ENCODE measurements at regions not wholly inside any gene's neighbourhood (a gene's known extent, or its start where the extent isn't known, plus 50 kb on each side); places are given as distances from the start of the nearest gene placed in this dataset.
"Not testable (repeated sequence)": the region's sequence is repeated elsewhere in the genome, so short reads cannot be mapped to it uniquely, and the experiment has no call there.

- H3K9ac ChIP-seq (ENCODE audit: low read depth, low read length): no peak overlapping the region
- H3K9me3 ChIP-seq (ENCODE audit: control insufficient read depth, insufficient read depth, low read length): no peaks in the 10 kb centered on the region
- H3K36me3 ChIP-seq (ENCODE audit: insufficient read depth, low read length): no peaks in the 10 kb centered on the region
- no peaks in the 10 kb centered on the region for H3K4me1 ChIP-seq (ENCODE audit: insufficient read depth, low read length)
Measured at GRCh38 chr11:127950162-127950561, 637.2 kb downstream of the ETS1 start.

GRCh38 chr11:127943763-127944162 lies 643.6 kb downstream of the ETS1 start:
- Histone ChIP-seq H3K36me3 (ENCODE audit: insufficient read depth, low read length) (no peaks in the 10 kb centered on the region), H3K9me3 (ENCODE audit: control insufficient read depth, insufficient read depth, low read length) (no peaks in the 10 kb centered on the region), H3K9ac (ENCODE audit: low read depth, low read length) (no peak overlapping the region), H3K4me1 (ENCODE audit: insufficient read depth, low read length) (no peaks in the 10 kb centered on the region)

GRCh38 chr11:127943152-127943551 lies 644.2 kb downstream of the ETS1 start:
- H3K4me1 ChIP-seq (ENCODE audit: insufficient read depth, low read length): no peaks in the 10 kb centered on the region
- no peak overlapping the region for H3K9ac ChIP-seq (ENCODE audit: low read depth, low read length)
- no peaks in the 10 kb centered on the region for H3K36me3 ChIP-seq (ENCODE audit: insufficient read depth, low read length)

GRCh38 chr11:127941554-127941953 lies 645.8 kb downstream of the ETS1 start:
- not testable (repeated sequence) for H3K9me3 ChIP-seq (ENCODE audit: control insufficient read depth, insufficient read depth, low read length); H3K9ac ChIP-seq (ENCODE audit: low read depth, low read length)

More at GRCh38 chr11:127943152-127943551, 644.2 kb downstream of the ETS1 start:
- H3K9me3 ChIP-seq (ENCODE audit: control insufficient read depth, insufficient read depth, low read length): no peaks in the 10 kb centered on the region

GRCh38 chr11:127939000-127939399 lies 648.4 kb downstream of the ETS1 start:
- no peaks in the 10 kb centered on the region for H3K36me3 ChIP-seq (ENCODE audit: insufficient read depth, low read length)
- H3K4me1 ChIP-seq (ENCODE audit: insufficient read depth, low read length): no peaks in the 10 kb centered on the region
- no peaks in the 10 kb centered on the region for H3K9me3 ChIP-seq (ENCODE audit: control insufficient read depth, insufficient read depth, low read length)
- H3K9ac ChIP-seq (ENCODE audit: low read depth, low read length): no peak overlapping the region

More at GRCh38 chr11:127941554-127941953, 645.8 kb downstream of the ETS1 start:
- H3K36me3 ChIP-seq (ENCODE audit: insufficient read depth, low read length); H3K4me1 ChIP-seq (ENCODE audit: insufficient read depth, low read length): not testable (repeated sequence)

- H3K9me3 ChIP-seq (ENCODE audit: control insufficient read depth, insufficient read depth, low read length): no peaks in the 10 kb centered on the region
- no peaks in the 10 kb centered on the region for H3K36me3 ChIP-seq (ENCODE audit: insufficient read depth, low read length)
- H3K9ac ChIP-seq (ENCODE audit: low read depth, low read length): no peak overlapping the region
- no peaks in the 10 kb centered on the region for H3K4me1 ChIP-seq (ENCODE audit: insufficient read depth, low read length)
Measured at GRCh38 chr11:127935081-127935480, 652.3 kb downstream of the ETS1 start.

GRCh38 chr11:127933961-127934360 lies 653.4 kb downstream of the ETS1 start:
- H3K9ac ChIP-seq (ENCODE audit: low read depth, low read length); H3K9me3 ChIP-seq (ENCODE audit: control insufficient read depth, insufficient read depth, low read length); H3K4me1 ChIP-seq (ENCODE audit: insufficient read depth, low read length); H3K36me3 ChIP-seq (ENCODE audit: insufficient read depth, low read length): not testable (repeated sequence)

- no peak overlapping the region for H3K9ac ChIP-seq (ENCODE audit: low read depth, low read length)
- H3K4me1 ChIP-seq (ENCODE audit: insufficient read depth, low read length): no peaks in the 10 kb centered on the region
- no peaks in the 10 kb centered on the region for H3K36me3 ChIP-seq (ENCODE audit: insufficient read depth, low read length)
- H3K9me3 ChIP-seq (ENCODE audit: control insufficient read depth, insufficient read depth, low read length): no peaks in the 10 kb centered on the region
Measured at GRCh38 chr11:127931803-127932202, 655.6 kb downstream of the ETS1 start.

- Histone ChIP-seq H3K4me1 (ENCODE audit: insufficient read depth, low read length) (no peaks in the 10 kb centered on the region), H3K36me3 (ENCODE audit: insufficient read depth, low read length) (no peaks in the 10 kb centered on the region), H3K9me3 (ENCODE audit: control insufficient read depth, insufficient read depth, low read length) (no peaks in the 10 kb centered on the region), H3K9ac (ENCODE audit: low read depth, low read length) (no peak overlapping the region)
Measured at GRCh38 chr11:127926721-127927120, 660.6 kb downstream of the ETS1 start.

- no peak overlapping the region for H3K9ac ChIP-seq (ENCODE audit: low read depth, low read length)
- no peaks in the 10 kb centered on the region for H3K9me3 ChIP-seq (ENCODE audit: control insufficient read depth, insufficient read depth, low read length)
- H3K4me1 ChIP-seq (ENCODE audit: insufficient read depth, low read length): no peaks in the 10 kb centered on the region
Measured at GRCh38 chr11:127925475-127925874, 661.9 kb downstream of the ETS1 start.

GRCh38 chr11:127919206-127920000 lies 668.0 kb downstream of the ETS1 start:
- H3K9ac ChIP-seq (ENCODE audit: low read depth, low read length): no peak overlapping the region
- no peaks in the 10 kb centered on the region for H3K36me3 ChIP-seq (ENCODE audit: insufficient read depth, low read length)
- H3K9me3 ChIP-seq (ENCODE audit: control insufficient read depth, insufficient read depth, low read length): no peaks in the 10 kb centered on the region
- no peaks in the 10 kb centered on the region for H3K4me1 ChIP-seq (ENCODE audit: insufficient read depth, low read length)

More at GRCh38 chr11:127925475-127925874, 661.9 kb downstream of the ETS1 start:
- H3K36me3 ChIP-seq (ENCODE audit: insufficient read depth, low read length): no peaks in the 10 kb centered on the region

GRCh38 chr11:127902382-127902781 lies 685.0 kb downstream of the ETS1 start:
- H3K36me3 ChIP-seq (ENCODE audit: insufficient read depth, low read length): no peaks in the 10 kb centered on the region
- H3K4me1 ChIP-seq (ENCODE audit: insufficient read depth, low read length): no peaks in the 10 kb centered on the region

GRCh38 chr11:127898422-127899365 lies 688.7 kb downstream of the ETS1 start:
- H3K9me3 ChIP-seq (ENCODE audit: control insufficient read depth, insufficient read depth, low read length): no peaks in the 10 kb centered on the region; the same call in 1 of the 2 replicates
- H3K9ac ChIP-seq (ENCODE audit: low read depth, low read length): no peak overlapping the region
- H3K36me3 ChIP-seq (ENCODE audit: insufficient read depth, low read length): no peaks in the 10 kb centered on the region
- no peaks in the 10 kb centered on the region for H3K4me1 ChIP-seq (ENCODE audit: insufficient read depth, low read length)

More at GRCh38 chr11:127902382-127902781, 685.0 kb downstream of the ETS1 start:
- Histone ChIP-seq H3K9me3 (ENCODE audit: control insufficient read depth, insufficient read depth, low read length) (no peaks in the 10 kb centered on the region; the same call in 1 of the 2 replicates), H3K9ac (ENCODE audit: low read depth, low read length) (no peak overlapping the region)

GRCh38 chr11:127895776-127896175 lies 691.6 kb downstream of the ETS1 start:
- Histone ChIP-seq H3K9me3 (ENCODE audit: control insufficient read depth, insufficient read depth, low read length) (no peaks in the 10 kb centered on the region; the same call in 1 of the 2 replicates), H3K4me1 (ENCODE audit: insufficient read depth, low read length) (no peaks in the 10 kb centered on the region), H3K36me3 (ENCODE audit: insufficient read depth, low read length) (no peaks in the 10 kb centered on the region), H3K9ac (ENCODE audit: low read depth, low read length) (no peak overlapping the region)

All from ES-I3 (cell line).